H1 (cell line): ENCODE measurements at regions not wholly inside any gene's neighbourhood (a gene's known extent, or its start where the extent isn't known, plus 50 kb on each side); places are given as distances from the start of the nearest gene placed in this dataset.

Experiments
- CTCF ChIA-PET: fragments of 300-600 bp; sonication (Branson Sonifier 250); formaldehyde crosslinking; loops from one replicate; lab custom pipeline; 2021; ENCODE audit not compliant: partially characterized antibody; lab: Charles Lee
- POLR2A ChIA-PET: fragments of 300-600 bp; sonication (Branson Sonifier 250); formaldehyde crosslinking; loops from one replicate; lab custom pipeline; 2021; ENCODE audit warnings: inconsistent platforms; ENCODE audit not compliant: partially characterized antibody; lab: Charles Lee
- DNase-seq, 2 experiments: peaks; one replicate each; pipeline versions ENCODE4 v3.0.0 to v3.0.0-alpha.2; 2010 to 2022; ENCODE audit warnings: low spot score in 2 of 2, low read depth in 1 of 2, mixed read lengths in 1 of 2
- FAIRE-seq: peaks from 2 replicates; lab custom pipeline; 2011; peaks lifted over from hg19 to GRCh38; lab: Jason Lieb, UNC
- H2AFZ ChIP-seq: 2 replicates; pipeline ENCODE4 v1.8.1; 2012; ENCODE audit warnings: low read length, inconsistent platforms
- H2AK5ac ChIP-seq: 2 replicates; pipeline ENCODE4 v1.6.1; 2013; ENCODE audit warnings: low read depth, low read length
- H2BK120ac ChIP-seq: replicated peaks from 2 replicates; pipeline ENCODE3; 2013; ENCODE audit warnings: low read depth, low read length, inconsistent platforms
- H2BK12ac ChIP-seq: 2 replicates; pipeline ENCODE4 v1.6.1; 2013; ENCODE audit warnings: low read depth, low read length
- H2BK15ac ChIP-seq: 2 replicates; pipeline ENCODE4 v1.6.1; 2013; ENCODE audit warnings: low read length
- H2BK20ac ChIP-seq: 2 replicates; pipeline ENCODE4 v1.6.1; 2013; ENCODE audit warnings: low read length
- H2BK5ac ChIP-seq: 2 replicates; pipeline ENCODE4 v1.6.1; 2013; ENCODE audit warnings: low read depth, low read length
- H3K14ac ChIP-seq: 2 replicates; pipeline ENCODE4 v1.6.1; 2013; ENCODE audit warnings: inconsistent platforms; ENCODE audit not compliant: insufficient read length
- H3K18ac ChIP-seq: 2 replicates; pipeline ENCODE4 v1.6.1; 2013; ENCODE audit warnings: low read length; ENCODE audit errors: extremely low read depth
- H3K23ac ChIP-seq: 2 replicates; pipeline ENCODE4 v1.6.1; 2013; ENCODE audit warnings: inconsistent platforms; ENCODE audit not compliant: insufficient read length
- H3K23me2 ChIP-seq: 2 replicates; pipeline ENCODE4 v1.6.1; 2013; ENCODE audit warnings: low read depth, low read length
- H3K27ac ChIP-seq: 2 replicates; pipeline ENCODE4 v1.6.1; 2011; ENCODE audit warnings: low read depth, low read length, inconsistent platforms
- H3K27me3 ChIP-seq, 4 experiments: replicated peaks in 1 of 4; 1 replicate in 1 of 4; 2 replicates in 3 of 4; pipeline versions ENCODE4 v1.6.1 to v1.8.1; 2011 to 2013; ENCODE audit warnings: low read length in 3 of 4, mild to moderate bottlenecking in 3 of 4, inconsistent platforms in 2 of 4, mixed read lengths in 2 of 4, moderate library complexity in 1 of 4; ENCODE audit not compliant: control insufficient read depth in 3 of 4, insufficient read depth in 3 of 4; ENCODE audit errors: extremely low read depth in 1 of 4
- H3K36me3 ChIP-seq, 4 experiments: 2 replicates each; pipeline versions ENCODE4 v1.6.1 to v1.8.1; 2011 to 2013; ENCODE audit warnings: mild to moderate bottlenecking in 4 of 4, low read length in 3 of 4, moderate library complexity in 2 of 4, control low read depth in 1 of 4, inconsistent platforms in 1 of 4; ENCODE audit not compliant: insufficient read depth in 4 of 4, control insufficient read depth in 2 of 4
- H3K4ac ChIP-seq: replicated peaks from 2 replicates; pipeline ENCODE3; 2013; ENCODE audit warnings: low read length, low read depth, mixed read lengths, inconsistent platforms; ENCODE audit not compliant: insufficient read length
- H3K4me1 ChIP-seq, 4 experiments: replicated peaks in 1 of 4; 1 replicate in 1 of 4; 2 replicates in 3 of 4; pipeline versions ENCODE4 v1.6.1 to v1.8.1; 2011 to 2013; ENCODE audit warnings: low read length in 3 of 4, inconsistent platforms in 2 of 4, mixed read lengths in 1 of 4; ENCODE audit not compliant: insufficient read depth in 4 of 4, control insufficient read depth in 3 of 4
- H3K4me2 ChIP-seq, 2 experiments: 2 replicates each; pipeline versions ENCODE4 v1.6.1 to v1.8.1; 2011 to 2013; ENCODE audit warnings: low read depth in 2 of 2, low read length in 2 of 2, control low read depth in 1 of 2, inconsistent platforms in 1 of 2, mild to moderate bottlenecking in 1 of 2; ENCODE audit not compliant: insufficient read depth in 1 of 2
- H3K4me3 ChIP-seq, 4 experiments: fragments of 200-600, 300-600 bp in 1 of 4; sonication (generic), shearing (Covaris generic), sonication (Bioruptor Twin) in 1 of 4; 2 replicates each; pipeline versions ENCODE4 v1.5.1 to v1.8.1; 2011 to 2016; ENCODE audit warnings: low read length in 4 of 4, low read depth in 3 of 4, control low read depth in 2 of 4, inconsistent platforms in 2 of 4, mild to moderate bottlenecking in 2 of 4, mixed read lengths in 1 of 4, moderate library complexity in 1 of 4; ENCODE audit not compliant: insufficient read depth in 2 of 4; ENCODE audit errors: extremely low read depth in 1 of 4
- H3K56ac ChIP-seq: replicated peaks from 2 replicates; pipeline ENCODE3; 2013; ENCODE audit warnings: low read depth, mild to moderate bottlenecking, mixed read lengths, low read length, inconsistent platforms; ENCODE audit not compliant: insufficient read length
- H3K79me1 ChIP-seq: 2 replicates; pipeline ENCODE4 v1.6.1; 2013; ENCODE audit warnings: low read depth, low read length, control low read depth
- H3K79me2 ChIP-seq, 2 experiments: 2 replicates each; pipeline versions ENCODE4 v1.6.1 to v1.8.1; 2012 to 2013; ENCODE audit warnings: low read length in 2 of 2, mild to moderate bottlenecking in 2 of 2, inconsistent platforms in 1 of 2; ENCODE audit not compliant: insufficient read depth in 2 of 2, control insufficient read depth in 1 of 2
- H3K9ac ChIP-seq, 4 experiments: replicated peaks in 1 of 4; 1 replicate in 1 of 4; 2 replicates in 3 of 4; pipeline versions ENCODE4 v1.6.1 to v1.8.1; 2011 to 2013; ENCODE audit warnings: low read depth in 3 of 4, low read length in 3 of 4, control low read depth in 2 of 4, mild to moderate bottlenecking in 2 of 4, moderate library complexity in 2 of 4, inconsistent platforms in 1 of 4; ENCODE audit errors: extremely low read depth in 1 of 4
- H3K9me3 ChIP-seq, 2 experiments: 2 replicates each; pipeline versions ENCODE4 v1.6.1 to v1.8.1; 2012 to 2013; ENCODE audit warnings: mild to moderate bottlenecking in 2 of 2, moderate library complexity in 2 of 2, control low read depth in 1 of 2, inconsistent platforms in 1 of 2, low read depth in 1 of 2, low read length in 1 of 2, mixed read lengths in 1 of 2; ENCODE audit not compliant: insufficient read depth in 2 of 2
- H4K20me1 ChIP-seq, 2 experiments: replicated peaks in 1 of 2; 2 replicates each; pipeline versions ENCODE3 to v1.8.1; 2011 to 2013; ENCODE audit warnings: inconsistent platforms in 2 of 2, low read length in 2 of 2, mild to moderate bottlenecking in 1 of 2; ENCODE audit not compliant: insufficient read depth in 2 of 2, control insufficient read depth in 1 of 2
- H4K5ac ChIP-seq: 2 replicates; pipeline ENCODE4 v1.6.1; 2013; ENCODE audit warnings: low read length, low read depth, mixed read lengths, inconsistent platforms; ENCODE audit not compliant: insufficient read length
- H4K8ac ChIP-seq: 2 replicates; pipeline ENCODE4 v1.8.0; 2013; ENCODE audit warnings: mild to moderate bottlenecking, moderate library complexity, low read length, inconsistent platforms; ENCODE audit not compliant: insufficient read depth; ENCODE audit errors: extremely low read depth
- H4K91ac ChIP-seq: replicated peaks from 2 replicates; pipeline ENCODE3; 2013; ENCODE audit warnings: low read length, mixed read lengths, inconsistent platforms; ENCODE audit not compliant: insufficient read length
- ASH2L ChIP-seq: fragments of 200-600, 300-600 bp; sonication (generic); IDR thresholded peaks from one replicate; pipeline ENCODE4 v1.7.1; 2017; ENCODE audit warnings: low read length
- HDAC6 ChIP-seq: IDR thresholded peaks from one replicate; pipeline ENCODE4 v1.7.1; 2012; ENCODE audit warnings: low read depth, mild to moderate bottlenecking, inconsistent platforms, low read length, moderate library complexity
- KDM5A ChIP-seq: fragments of 200-600 bp; IDR thresholded peaks from 2 replicates; pipeline ENCODE4 v1.7.1; 2012; ENCODE audit warnings: mild to moderate bottlenecking, low read length, inconsistent platforms, mixed read lengths
- MAFK ChIP-seq: IDR thresholded peaks from 2 replicates; pipeline ENCODE4 v1.6.1; 2012; ENCODE audit warnings: low read depth, mild to moderate bottlenecking, improper control_type of control experiment, low read length
- NRF1 ChIP-seq: IDR thresholded peaks from 2 replicates; pipeline ENCODE4 v1.6.1; 2011; ENCODE audit warnings: mild to moderate bottlenecking, low read depth, low read length, improper control_type of control experiment
- RAD21 ChIP-seq, 2 experiments: IDR thresholded peaks in 1 of 2; conservative IDR thresholded peaks in 1 of 2; 2 replicates each; pipeline ENCODE4 v1.6.1; 2011; ENCODE audit warnings: low read depth in 2 of 2, low read length in 2 of 2, improper control_type of control experiment in 1 of 2, inconsistent platforms in 1 of 2, mild to moderate bottlenecking in 1 of 2, moderate library complexity in 1 of 2
- RXRA ChIP-seq: IDR thresholded peaks from 2 replicates; pipeline ENCODE4 v1.6.1; 2011; ENCODE audit warnings: low read depth, mild to moderate bottlenecking, low read length, moderate library complexity; ENCODE audit not compliant: insufficient read depth
- SP1 ChIP-seq: IDR thresholded peaks from 2 replicates; pipeline ENCODE4 v1.6.1; 2011; ENCODE audit warnings: low read depth, low read length
- SP4 ChIP-seq: IDR thresholded peaks from 2 replicates; pipeline ENCODE4 v1.6.1; 2012; ENCODE audit warnings: low read length, inconsistent platforms
- SUZ12 ChIP-seq: fragments of 200-600 bp; sonication (generic); IDR thresholded peaks from 2 replicates; pipeline ENCODE4 v1.6.1; 2012; ENCODE audit warnings: mild to moderate bottlenecking, inconsistent platforms, low read length, moderate library complexity, mixed read lengths
- TEAD4 ChIP-seq: IDR thresholded peaks from 2 replicates; pipeline ENCODE4 v1.6.1; 2012; ENCODE audit warnings: low read depth, low read length, inconsistent platforms, mixed read lengths
- WGBS, 2 experiments: shearing (Covaris generic) in 1 of 2; methylation state at CpG; one replicate each; pipeline versions ENCODE4 v1.1.6 to v1.1.7; 2013 to 2015; ENCODE audit warnings: low lambda C conversion rate in 2 of 2, mixed read lengths in 2 of 2, inconsistent platforms in 1 of 2, low coverage in 1 of 2, missing lambda C conversion rate in 1 of 2; ENCODE audit not compliant: insufficient replicate concordance in 2 of 2, insufficient coverage in 1 of 2, insufficient read length in 1 of 2; ENCODE audit errors: extremely low coverage in 1 of 2, missing lambda C conversion rate in 1 of 2; 5-methylcytosine and 5-hydroxymethylcytosine counted together

DNA sequence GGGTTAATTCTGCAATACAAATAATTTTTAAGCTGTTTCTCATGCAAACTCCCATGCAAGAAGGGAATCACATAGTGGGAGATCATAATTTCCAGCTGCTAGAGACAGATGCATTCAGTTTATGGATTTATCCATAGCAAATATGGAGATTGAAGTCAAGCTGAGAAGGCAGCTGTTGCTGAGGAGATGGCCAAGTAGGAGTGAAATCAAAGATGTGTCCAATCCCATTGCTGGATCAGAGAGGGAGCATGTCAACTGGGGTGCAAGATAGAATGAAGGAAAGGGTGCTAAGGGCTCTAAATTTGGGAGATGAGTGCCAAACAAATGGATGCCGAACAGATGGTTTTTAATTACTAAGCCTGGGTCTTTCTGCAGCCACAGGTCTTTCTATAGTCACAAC is 504.5 kb downstream of the NFIB start:
- Histone ChIP-seq H2BK120ac (no peak overlapping the region), H4K20me1 (no peaks in the 10 kb centered on the region), H3K14ac (no peak overlapping the region), H2AK5ac (no peak overlapping the region), H2AFZ (no peak overlapping the region), H3K36me3 (no peaks in the 10 kb centered on the region), H3K4me3 (no peak overlapping the region), H3K56ac (no peak overlapping the region), H3K79me2 (no peaks in the 10 kb centered on the region), H2BK12ac (no peak overlapping the region), H3K79me1 (no peaks in the 10 kb centered on the region), H3K4me2 (no peak overlapping the region), H3K9ac (no peak overlapping the region), H3K27ac (no peak overlapping the region), H2BK15ac (no peak overlapping the region), H3K18ac (no peak overlapping the region), H3K4me1 (no peaks in the 10 kb centered on the region), H4K91ac (no peak overlapping the region), H2BK20ac (no peak overlapping the region), H4K8ac (no peak overlapping the region), H4K5ac (no peak overlapping the region), H3K27me3 (no peaks in the 10 kb centered on the region), H2BK5ac (no peak overlapping the region), H3K23me2 (no peaks in the 10 kb centered on the region; the same call in 1 of the 2 replicates), H3K4ac (no peak overlapping the region), H3K23ac (no peak overlapping the region), H3K9me3 (no peaks in the 10 kb centered on the region)
- no peak for DNase-seq
- POLR2A ChIA-PET = no interaction called here
- TF ChIP-seq TEAD4 (no peak), HDAC6 (no peak), SP4 (no peak), SP1 (no peak), NRF1 (no peak), MAFK (no peak), SUZ12 (no peak), RAD21 (IDR thresholded peaks at IDR 0.05 in 1 of 2, conservative IDR thresholded peaks at IDR 0.05 in 1 of 2; ENCODE audit: low read depth in 2 of 2, low read length in 2 of 2) (no peak), ASH2L (no peak), RXRA (no peak), KDM5A (no peak)
- FAIRE-seq = no peak
- WGBS, 2 experiments = 84% methylated on average over 1 of the region's 1 CpG; no CpG with 5 or more reads in 1 of the 2 experiments
- CTCF ChIA-PET = no interaction called here
